GM19438 (cell line): ENCODE measurements at regions not wholly inside any gene's neighbourhood (a gene's known extent, or its start where the extent isn't known, plus 50 kb on each side); places are given as distances from the start of the nearest gene placed in this dataset.
A peak's percentile ranks its signal among the peaks of the same experiment; 100 is the strongest.

Experiments used
- ATAC-seq: cut with Tn5 transposase; IDR thresholded peaks from one replicate; pipeline ENCODE4 v1.9.1; 2021; ENCODE audit warnings: low read depth; ENCODE audit not compliant: unreplicated experiment

- no peak for ATAC-seq
Observed at GRCh38 chr7:35463751-35464150, 209.9 kb upstream of the TBX20 start.

- ATAC-seq = no peak
Observed at GRCh38 chr7:35463176-35463700, 209.3 kb upstream of the TBX20 start.

GRCh38 chr7:35454575-35455385, 200.9 kb upstream of the TBX20 start:
- ATAC-seq = no peak

GRCh38 chr7:35450456-35451214, 196.7 kb upstream of the TBX20 start:
- no peak for ATAC-seq

- ATAC-seq = no peak
Observed at GRCh38 chr7:35448486-35448885, 194.6 kb upstream of the TBX20 start.

GRCh38 chr7:35446091-35446490, 192.2 kb upstream of the TBX20 start:
- ATAC-seq = no peak

- ATAC-seq = no peak
Observed at GRCh38 chr7:35437619-35438275, 183.8 kb upstream of the TBX20 start.

GRCh38 chr7:35436452-35436851, 182.6 kb upstream of the TBX20 start:
- no peak for ATAC-seq

GRCh38 chr7:35430547-35431153, 176.8 kb upstream of the TBX20 start:
- no peak for ATAC-seq

- ATAC-seq = peak; percentile 70
Observed at GRCh38 chr7:35424869-35425495, 171.1 kb upstream of the TBX20 start.

- ATAC-seq = no peak
Observed at GRCh38 chr7:35424440-35424839, 170.5 kb upstream of the TBX20 start.

- no peak for ATAC-seq
Observed at GRCh38 chr7:35422715-35423114, 168.8 kb upstream of the TBX20 start.

GRCh38 chr7:35420656-35421055, 166.8 kb upstream of the TBX20 start:
- ATAC-seq = no peak

GRCh38 chr7:35419391-35419755, 165.5 kb upstream of the TBX20 start:
- no peak for ATAC-seq

- no peak for ATAC-seq
Observed at GRCh38 chr7:35418716-35419390, 165.0 kb upstream of the TBX20 start.

- ATAC-seq = no peak
Observed at GRCh38 chr7:35416568-35416967, 162.7 kb upstream of the TBX20 start.

- ATAC-seq = no peak
Observed at GRCh38 chr7:35415411-35415822, 161.5 kb upstream of the TBX20 start.

- no peak for ATAC-seq
Observed at GRCh38 chr7:35411331-35411730, 157.4 kb upstream of the TBX20 start.

GRCh38 chr7:35405461-35405860, 151.6 kb upstream of the TBX20 start:
- no peak for ATAC-seq
